CD4-positive, alpha-beta T cell treated with Interleukin-6 at 100 ng/mL for 8 hours (primary cell): ENCODE measurements at regions not wholly inside any gene's neighbourhood (a gene's known extent, or its start where the extent isn't known, plus 50 kb on each side); places are given as distances from the start of the nearest gene placed in this dataset.
"Not testable (repeated sequence)": the region's sequence is repeated elsewhere in the genome, so short reads cannot be mapped to it uniquely, and the experiment has no call there.

Source experiments
- DNase-seq: peaks from one replicate; pipeline ENCODE4 v3.0.0-alpha.2; 2020; ENCODE audit warnings: mixed read lengths, low spot score

DNA sequence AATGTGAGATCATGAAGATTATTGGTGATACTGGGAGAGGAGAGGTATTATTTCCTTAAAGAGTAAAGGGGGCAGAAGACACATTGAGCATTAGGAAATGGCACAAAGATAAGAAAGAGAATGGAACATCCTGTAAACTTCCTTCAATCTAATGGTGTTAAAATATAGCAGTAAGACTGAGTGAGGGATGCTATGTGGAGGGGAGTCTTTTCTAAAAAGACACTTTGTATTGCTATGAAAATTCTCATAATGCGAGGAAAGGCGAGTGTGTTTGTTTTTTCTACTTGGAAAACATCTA lies 405.2 kb downstream of the ARL4A start:
- no peak for DNase-seq

DNA sequence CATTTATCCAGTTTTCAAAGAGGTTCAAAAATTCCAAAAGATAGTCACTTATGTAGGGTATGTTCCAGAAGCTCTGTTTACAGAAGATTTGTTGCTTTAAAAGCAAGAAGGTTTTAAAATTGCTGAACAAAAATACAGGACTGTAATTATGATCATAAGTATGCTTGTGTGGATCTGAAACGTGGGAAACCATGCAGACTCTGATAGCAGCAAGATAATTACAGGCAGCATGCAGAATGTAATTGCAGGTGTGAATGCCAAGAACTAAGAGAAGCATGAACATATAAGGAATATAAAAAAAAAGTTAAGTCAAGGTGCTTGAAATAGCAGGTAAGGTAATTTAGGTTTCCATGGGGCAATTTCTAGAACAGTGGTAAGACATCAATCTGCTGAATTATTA lies 405.7 kb downstream of the ARL4A start:
- no peak for DNase-seq

DNA sequence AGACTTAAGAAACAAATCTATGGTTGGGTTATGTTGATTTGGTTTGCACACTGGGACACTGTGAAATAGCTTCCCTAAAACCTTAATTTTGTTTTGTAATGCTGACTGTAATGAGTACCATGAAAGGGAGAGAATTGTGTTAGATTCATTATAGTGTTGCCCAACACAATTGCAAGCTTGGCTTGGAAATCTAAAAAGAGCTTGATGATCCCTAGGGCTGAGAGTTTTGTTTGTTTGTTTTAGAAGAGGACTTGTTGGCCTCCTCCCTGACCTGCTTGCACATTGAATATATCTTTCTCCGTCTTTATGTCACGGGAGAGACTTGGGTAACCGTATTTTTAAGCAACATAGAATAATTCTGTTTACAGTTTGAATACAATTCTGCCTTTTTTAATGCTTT lies 410.1 kb downstream of the ARL4A start:
- DNase-seq = no peak

DNA sequence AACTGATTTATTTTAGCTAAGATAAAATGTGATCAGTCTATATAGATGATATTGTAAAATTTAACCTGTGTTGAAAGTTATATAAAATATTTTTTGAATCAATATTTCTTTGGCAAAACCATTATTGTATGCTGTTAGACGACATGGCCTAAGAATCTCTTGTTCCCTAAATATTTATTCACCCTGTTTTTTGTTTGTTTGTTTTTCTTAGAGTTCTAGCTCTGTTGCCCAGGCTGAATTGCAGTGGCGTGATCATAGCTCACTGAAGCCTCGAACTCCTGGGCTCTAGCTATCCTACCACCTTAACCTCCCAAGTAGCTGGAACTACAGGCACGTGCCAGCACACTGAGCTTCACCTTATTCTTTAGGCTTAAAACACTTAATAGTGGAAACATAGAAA lies 410.7 kb downstream of the ARL4A start:
- no peak for DNase-seq

DNA sequence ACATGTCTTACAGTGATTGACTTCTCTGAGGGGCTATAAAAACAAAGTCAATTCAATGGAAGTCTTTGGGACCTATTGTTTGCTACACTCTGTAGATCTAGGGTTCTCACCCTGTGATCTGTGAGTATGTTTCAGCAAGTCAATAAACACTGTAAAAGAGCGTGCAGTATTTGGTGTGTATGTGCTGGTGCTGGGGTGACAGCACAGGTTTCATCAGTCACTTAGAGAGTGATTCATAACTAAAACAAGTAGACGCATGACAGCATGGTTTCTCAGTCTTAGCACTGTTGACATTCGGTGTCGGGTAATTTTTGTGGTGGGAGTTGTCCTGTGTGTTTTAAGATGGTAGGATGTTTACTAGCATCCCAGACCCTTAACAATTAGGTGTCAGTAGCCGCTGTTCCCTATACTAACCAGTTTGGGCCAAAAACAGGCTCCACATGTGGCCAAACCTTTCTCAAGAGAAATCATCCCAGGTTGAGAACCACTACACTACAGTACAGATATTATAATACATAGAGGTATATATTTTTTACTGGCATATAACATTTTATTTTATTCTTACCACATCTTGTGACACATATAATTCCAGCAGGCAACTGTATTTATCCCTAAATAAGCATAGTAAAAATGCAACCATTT lies 411.8 kb downstream of the ARL4A start:
- DNase-seq = no peak

DNA sequence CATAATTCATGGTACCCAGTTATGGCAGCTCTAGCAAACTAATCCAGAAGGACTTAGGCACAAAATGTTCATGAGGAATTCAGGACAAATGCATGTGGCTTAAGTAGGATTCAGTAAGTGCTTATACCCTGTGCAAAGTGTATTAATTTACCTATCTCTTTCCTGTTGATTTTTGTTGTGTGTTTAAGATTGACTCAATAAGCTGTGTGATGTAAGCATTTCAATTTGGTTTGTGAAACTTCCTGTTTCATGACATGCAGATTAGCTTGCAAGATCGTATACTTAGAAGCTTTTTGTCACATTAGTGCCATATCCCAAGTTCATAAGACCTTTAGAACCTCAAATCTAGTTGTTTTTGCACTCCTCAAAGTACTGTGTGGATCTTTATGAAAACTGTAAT lies 416.7 kb downstream of the ARL4A start:
- DNase-seq = no peak

DNA sequence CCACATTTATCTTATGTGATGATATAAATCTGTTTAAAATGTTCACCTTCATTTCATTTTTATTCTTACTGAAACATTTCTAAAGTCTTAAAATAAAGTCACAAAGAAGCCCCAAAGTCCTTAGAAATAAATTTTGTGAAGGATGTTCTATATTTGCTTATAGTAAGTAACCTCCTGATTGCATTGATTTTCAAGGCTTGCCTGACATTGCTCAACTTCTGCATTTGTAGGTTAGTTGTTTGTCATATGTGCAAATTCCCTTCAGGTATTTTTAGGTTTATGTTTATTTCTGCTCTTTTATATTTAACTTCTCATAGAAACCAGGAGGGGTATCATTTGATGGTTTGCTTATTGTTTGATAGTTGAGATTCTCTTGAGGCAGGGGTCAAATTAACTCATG lies 417.8 kb downstream of the ARL4A start:
- no peak for DNase-seq

DNA sequence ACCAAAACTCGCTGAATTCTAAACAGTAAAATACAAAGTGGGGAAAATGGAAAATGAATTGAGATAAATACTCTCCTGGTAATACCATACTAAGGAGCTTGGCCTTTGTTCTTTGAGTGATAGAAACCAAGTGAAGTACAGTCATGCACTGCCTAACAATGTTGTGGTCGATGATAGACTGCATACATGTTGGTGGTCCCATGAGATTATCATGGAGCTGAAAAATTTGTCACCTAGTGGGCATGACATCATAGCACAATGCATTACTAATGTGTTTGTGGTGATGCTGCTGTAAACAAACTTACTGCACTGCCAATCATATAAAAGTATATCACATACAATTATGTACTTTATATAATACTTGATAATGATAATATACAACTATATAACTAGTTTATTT lies 419.1 kb downstream of the ARL4A start:
- no peak for DNase-seq

DNA sequence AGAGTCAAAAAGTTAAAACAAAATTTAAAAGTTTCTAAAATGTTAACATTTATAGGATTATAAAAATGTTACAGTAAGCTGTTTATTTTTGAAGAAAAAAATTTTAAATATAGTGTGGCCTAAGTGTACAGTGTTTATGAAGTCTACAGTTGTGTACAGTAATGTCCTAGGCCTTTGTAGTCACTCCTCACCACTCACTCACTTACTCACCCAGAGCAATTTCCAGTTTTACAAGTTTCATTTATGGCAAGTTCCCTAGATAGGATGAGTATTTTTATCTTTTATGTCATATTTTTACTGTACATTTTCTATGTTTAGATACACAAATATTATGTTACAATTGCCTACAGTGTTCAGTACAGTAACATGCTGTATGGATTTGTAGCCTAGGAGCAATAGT lies 419.9 kb downstream of the ARL4A start:
- no peak for DNase-seq

DNA sequence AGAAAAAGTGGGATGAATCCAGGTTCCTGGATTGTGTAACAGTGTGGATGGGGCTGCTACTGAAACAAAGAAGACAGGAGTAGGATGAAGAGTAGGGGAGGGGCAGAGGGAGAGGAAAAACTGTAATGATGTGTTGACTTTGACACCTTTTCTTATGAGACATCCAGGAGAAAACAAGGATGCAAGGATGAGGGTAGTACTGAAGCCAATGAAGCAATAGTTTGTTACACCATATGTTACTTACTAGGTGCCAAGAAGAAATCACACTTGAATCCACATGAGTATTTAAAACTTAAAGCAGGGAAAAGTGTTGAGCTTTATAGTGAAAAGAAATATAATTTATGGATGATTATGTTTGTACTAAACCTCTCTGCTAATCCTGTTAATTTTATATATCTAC lies 420.6 kb downstream of the ARL4A start:
- no peak for DNase-seq

DNA sequence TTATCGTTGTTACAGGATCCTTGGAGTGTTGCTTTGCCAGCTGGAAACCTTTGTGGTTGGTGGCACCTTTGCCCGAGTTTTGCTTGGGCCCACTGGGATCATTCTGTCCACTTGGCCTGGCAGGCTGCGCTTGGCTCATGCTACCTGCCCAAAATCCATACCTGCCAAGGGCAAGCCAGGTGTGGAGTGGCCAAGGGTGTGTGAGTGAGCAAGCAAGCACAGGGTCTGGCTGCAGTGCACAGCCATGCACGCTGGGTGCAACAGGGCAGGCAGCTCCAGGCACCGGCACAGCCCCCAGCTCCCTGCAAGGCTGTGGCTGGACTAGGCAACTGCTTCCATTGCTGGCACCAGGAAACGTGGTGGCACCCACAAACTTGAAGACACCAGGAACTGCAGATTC lies 421.8 kb downstream of the ARL4A start:
- DNase-seq = no peak

DNA sequence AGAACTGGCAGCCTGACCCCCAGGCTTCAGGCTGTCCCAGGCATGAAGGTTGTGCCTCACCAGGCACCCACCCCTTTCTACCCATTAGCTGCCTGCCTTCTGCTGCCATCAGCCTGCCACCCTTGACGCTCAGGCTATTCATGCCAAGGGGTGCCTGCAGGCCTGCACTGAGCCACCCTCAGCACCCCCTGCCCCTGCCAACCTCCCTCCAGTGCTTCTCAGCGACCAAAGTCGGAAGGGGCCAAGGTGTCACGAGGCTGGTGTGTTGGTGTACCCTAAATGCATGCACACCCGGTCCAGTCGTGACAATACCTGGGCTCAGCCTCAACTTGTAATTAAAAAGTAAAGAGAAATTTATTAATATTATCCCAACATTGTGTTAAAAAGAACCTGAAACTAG lies 422.7 kb downstream of the ARL4A start:
- DNase-seq = no peak

DNA sequence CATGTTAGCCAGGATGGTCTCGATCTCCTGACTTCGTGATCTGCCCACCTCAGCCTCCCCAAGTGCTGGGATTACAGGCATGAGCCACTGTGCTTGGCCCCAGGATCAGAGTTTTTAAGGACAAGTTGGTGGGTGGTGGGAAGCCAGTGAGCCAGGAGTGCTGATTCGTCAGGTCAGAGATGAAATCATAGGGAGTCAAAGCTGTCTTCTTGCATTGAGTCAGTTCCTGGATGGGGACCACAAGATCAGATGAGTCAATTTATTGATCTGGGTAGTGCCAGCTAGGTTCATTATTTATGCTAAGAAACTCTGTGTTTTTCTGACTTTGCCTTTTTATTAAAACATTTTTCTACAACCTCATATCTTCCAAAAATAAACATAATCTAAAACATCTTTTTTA lies 423.8 kb downstream of the ARL4A start:
- DNase-seq = no peak

DNA sequence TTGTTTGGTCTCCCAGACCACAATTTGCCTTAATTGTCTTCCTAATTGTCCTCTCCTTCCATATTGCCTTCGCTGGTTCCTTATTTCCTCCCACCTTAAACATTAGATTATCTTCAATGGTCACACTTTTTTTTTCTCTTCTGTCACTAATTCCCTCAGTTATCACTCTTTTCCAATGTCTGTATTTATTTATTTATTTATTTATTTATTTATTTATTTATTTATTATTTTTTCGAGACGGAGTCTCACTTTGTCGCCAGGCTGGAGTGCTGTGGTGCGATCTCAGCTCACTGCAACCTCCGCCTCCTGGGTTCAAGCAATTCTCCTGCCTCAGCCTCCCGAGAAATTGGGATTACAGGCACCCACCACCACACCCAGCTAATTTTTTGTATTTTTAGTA lies 426.8 kb downstream of the ARL4A start:
- not testable (repeated sequence) for DNase-seq

DNA sequence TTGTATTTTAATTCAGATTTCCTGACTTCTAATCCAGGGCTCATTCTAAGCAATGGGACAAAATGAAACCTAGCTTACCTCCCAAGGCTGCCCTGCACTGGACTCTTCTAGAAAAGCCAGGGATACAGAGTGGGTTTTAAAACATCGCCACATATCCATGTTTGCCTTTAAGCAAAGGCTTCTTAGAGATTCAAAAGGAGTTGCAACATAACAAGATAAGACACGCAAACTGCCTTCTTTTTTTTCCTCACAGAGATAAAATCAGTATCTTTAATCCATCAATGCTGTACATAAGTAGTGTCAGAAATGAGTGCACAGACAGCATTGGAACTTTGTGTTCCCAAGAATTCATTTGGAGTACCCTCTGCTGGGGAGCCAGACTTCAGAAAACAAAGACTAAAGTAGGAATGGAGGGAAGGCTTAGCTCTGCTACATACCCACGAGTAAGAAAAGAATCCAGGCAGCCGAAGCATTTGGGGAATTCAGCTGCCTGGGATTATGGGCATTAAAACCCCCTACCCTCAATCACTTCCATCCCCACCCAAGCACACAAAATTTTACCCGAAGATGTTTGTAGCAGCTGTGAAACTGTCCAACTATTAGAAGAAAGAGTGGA lies 427.8 kb downstream of the ARL4A start:
- DNase-seq = no peak

DNA sequence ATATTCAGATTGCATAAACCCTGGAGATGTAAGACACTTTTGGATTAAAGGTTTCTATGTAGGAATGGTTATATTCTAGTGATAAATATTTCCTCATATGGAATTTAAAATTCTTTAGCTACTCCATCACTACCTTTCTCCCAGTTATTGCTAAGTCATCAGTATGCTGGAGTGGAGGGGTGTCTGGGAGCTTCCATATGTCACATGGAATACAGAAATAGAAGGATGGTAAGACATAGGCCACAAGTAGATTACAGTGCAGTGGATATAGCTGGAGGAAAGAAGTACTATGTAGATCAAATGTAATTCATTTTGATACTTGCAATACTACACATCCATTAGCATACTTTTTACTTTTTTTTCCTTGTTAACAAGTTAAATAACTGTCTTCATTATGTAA lies 428.4 kb downstream of the ARL4A start:
- no peak for DNase-seq

DNA sequence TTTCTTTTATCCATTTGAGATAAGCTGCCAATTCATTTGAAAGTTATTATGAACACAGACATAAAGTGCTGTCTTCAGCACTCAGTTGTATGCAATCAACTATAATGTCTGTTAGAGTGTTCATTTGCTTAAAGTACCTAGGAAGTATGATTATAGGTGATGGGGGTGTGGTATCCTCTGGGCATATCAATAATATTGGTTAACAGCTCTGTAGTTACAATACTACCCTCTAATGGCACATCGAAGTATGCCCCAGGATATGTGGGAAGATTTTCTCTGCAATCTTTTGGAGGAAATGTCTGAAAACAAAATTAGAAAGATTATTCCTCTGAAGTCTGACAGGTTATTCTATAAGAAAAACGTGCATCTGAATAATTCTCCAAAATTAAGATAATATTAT lies 429.7 kb downstream of the ARL4A start:
- DNase-seq = no peak

DNA sequence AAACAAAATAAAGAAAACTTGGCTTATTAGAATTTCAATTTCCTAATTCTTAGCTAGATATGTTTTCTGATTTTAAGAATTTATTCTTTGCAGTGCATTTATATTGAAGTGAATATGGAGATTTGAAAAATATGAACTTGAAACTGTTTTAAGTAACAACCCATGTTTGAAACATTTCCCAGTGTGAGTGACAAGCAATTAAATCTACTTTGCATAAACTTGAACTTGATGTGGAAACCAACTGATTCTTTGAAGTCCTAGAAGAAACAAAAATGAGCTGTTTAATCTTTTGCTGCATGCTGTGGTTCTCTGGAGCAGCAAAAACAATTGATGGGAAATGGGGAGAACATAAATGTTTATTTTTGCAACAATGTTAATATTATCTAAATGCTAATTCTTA lies 430.2 kb downstream of the ARL4A start:
- DNase-seq = no peak

DNA sequence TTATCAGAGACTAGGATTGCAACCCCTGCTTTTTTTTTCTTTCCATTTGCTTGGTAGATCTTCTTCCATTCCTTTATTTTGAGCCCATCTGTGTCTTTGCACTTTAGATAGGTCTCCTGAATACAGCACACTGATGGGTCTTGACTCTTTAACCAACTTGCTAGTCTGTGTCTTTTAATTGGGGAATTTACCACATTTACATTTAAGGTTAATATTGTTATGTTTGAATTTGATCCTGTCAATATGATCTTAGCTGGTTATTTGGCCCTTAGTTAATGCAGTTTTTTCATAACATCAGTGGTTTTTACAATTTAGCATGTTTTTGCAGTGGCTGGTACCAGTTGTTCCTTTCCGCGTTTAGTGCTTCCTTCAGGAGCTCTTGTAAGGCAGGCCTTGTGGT lies 437.2 kb downstream of the ARL4A start:
- not testable (repeated sequence) for DNase-seq

DNA sequence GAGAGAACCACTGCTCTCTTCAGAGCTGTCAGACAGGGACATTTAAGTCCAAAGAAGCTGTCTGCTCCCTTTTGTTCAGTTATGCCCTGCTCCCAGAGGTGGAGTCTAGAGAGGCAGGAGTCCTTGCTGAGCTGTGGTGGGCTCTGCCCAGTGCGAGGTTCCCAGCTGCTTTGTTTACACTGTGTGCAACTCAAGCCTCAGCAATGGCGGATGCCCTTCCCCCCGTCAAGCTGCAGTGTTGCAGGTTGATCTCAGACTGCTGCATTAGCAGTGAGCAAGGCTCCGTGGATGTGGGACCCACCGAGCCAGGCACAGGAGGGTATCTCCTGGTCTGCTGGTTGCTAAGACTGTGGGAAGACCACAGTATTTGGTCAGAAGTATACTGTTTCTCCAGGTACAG lies 438.9 kb downstream of the ARL4A start:
- DNase-seq = no peak

DNA sequence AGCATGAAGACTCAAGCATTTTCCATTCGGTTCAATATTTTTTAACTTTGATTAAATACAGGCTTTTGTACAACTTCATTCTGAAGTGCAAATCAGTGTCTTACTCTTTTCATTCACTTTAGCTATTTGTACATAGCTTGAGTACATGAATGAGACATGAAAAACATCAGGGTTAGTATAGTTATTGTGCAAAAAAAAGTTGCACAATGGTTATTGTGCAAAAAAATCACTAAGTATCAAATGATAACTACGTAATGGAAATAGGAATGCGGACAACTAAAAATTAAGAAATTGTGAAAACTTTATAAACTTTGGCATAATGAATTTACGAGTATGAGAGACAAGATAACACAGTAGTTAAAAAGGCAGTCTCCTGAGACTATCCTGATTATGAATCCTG lies 442.9 kb downstream of the ARL4A start:
- DNase-seq = no peak

DNA sequence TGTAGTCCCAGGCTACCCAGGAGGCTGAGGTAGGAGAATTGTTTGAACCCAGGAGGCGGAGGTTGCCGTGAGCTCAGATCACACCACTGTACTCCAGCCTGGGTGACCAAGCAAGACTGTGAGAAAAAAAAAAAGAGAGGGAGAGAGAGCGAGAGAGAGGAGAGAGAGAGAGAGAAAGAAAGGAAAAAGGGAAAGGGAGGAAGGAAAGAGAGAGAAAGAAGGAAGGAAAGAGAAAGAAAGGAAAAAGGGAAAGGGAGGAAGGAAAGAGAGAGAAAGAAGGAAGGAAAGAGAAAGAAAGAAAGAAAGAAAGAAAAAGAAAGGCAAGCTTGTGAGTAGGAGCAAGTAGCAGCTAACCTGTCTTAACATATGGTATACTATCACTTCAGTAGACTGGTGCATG lies 443.5 kb downstream of the ARL4A start:
- not testable (repeated sequence) for DNase-seq

DNA sequence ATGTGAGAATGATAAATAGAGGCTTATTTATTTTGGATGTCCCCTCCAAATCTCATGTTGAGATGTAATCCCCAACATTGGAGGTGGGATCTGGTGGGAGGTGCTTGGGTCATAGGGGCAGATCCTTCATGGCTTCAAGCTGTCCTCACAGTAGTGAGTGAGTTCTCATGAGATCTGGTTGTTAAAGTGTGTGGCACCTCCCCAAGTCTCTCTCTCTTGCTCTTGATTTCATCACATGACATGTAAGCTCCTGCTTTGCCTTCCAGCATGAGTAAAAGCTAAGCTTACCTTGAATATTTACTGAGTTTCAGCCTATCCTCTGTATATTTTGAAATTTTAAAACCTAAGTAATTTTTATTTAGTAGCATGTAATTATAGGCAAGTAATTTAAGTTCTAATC lies 444.9 kb downstream of the ARL4A start:
- DNase-seq = no peak

DNA sequence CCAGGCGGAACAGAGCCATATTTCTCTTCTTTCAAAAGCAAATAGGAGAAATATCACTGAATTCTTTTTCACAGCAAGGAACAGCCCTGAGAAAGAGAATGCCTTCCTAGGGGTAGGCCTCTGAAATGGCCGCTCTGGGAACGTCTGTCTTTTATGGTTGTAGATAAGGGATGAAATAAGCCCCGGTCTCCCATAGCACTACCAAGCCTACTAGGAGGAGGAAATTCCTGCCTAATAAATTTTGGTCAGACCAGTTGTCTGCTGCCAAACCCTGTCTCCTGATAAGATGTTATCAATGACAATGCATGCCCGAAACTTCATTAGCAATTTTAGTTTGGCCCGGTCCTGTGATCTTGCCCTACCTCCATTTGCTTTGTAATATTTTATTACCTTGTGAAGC lies 448.9 kb downstream of the ARL4A start:
- DNase-seq = not testable (repeated sequence)

DNA sequence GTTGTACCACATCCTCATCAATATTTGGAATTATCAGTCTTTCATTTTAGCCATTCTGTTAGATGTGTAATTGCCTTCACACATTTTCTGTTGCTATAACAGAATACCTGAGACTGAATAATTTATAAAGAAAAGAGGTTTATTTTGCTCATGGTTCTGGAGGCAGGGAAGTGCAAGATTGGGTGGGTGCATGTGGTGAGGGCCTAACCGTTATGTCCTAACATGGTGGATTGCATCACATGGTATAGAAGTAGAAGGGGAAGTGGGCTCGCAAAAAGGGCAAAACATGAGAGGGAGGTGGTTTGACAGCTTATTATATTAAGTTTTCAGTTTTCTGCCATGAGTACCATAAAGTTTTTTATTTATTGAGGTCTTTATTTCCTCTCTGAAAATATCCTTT lies 452.0 kb downstream of the ARL4A start:
- DNase-seq = no peak
